ENCODE measurements at regions not wholly inside any gene's neighbourhood (a gene's known extent, or its start where the extent isn't known, plus 50 kb on each side); places are given as distances from the start of the nearest gene placed in this dataset.

DNA sequence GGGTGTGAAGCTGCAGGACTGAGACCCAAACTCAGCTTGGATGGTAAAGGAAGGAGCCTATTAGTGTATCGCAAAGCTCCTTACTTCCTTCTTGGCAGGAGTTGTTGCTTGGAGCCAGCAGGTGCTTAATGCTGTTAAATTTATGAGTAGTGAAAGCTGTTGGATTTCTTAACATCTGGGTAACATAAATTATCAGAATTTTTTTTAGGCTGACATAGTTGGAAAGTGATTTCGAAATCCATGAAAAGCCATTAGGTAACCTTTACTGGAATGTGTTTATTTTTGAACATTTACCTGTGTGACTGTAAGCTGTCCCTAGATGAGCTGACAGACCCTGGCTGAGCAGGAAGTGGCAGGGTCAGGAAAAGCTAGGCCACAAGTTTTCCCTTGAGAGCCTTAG lies 470.4 kb upstream of the SLC35B3 start:
- peaks cover 5% of the 10 kb centered on the region; the same call in 1 of the 2 replicates for H3K9me3 Mint-ChIP-seq
- no peak overlapping the region for H3K4me3 Mint-ChIP-seq
- H3K36me3 Mint-ChIP-seq (ENCODE audit: low read depth): no peaks in the 10 kb centered on the region
- no peak overlapping the region for H3K27ac Mint-ChIP-seq
- DNase-seq: no peak
- H3K4me1 Mint-ChIP-seq (ENCODE audit: low read depth): no peaks in the 10 kb centered on the region
- TF ChIP-seq, protein P1, sequence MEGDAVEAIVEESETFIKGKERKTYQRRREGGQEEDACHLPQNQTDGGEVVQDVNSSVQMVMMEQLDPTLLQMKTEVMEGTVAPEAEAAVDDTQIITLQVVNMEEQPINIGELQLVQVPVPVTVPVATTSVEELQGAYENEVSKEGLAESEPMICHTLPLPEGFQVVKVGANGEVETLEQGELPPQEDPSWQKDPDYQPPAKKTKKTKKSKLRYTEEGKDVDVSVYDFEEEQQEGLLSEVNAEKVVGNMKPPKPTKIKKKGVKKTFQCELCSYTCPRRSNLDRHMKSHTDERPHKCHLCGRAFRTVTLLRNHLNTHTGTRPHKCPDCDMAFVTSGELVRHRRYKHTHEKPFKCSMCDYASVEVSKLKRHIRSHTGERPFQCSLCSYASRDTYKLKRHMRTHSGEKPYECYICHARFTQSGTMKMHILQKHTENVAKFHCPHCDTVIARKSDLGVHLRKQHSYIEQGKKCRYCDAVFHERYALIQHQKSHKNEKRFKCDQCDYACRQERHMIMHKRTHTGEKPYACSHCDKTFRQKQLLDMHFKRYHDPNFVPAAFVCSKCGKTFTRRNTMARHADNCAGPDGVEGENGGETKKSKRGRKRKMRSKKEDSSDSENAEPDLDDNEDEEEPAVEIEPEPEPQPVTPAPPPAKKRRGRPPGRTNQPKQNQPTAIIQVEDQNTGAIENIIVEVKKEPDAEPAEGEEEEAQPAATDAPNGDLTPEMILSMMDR (IDR thresholded peaks at IDR 0.05): no peak
- peaks cover 2% of the 10 kb centered on the region for H3K27me3 Mint-ChIP-seq (ENCODE audit: insufficient read depth)

DNA sequence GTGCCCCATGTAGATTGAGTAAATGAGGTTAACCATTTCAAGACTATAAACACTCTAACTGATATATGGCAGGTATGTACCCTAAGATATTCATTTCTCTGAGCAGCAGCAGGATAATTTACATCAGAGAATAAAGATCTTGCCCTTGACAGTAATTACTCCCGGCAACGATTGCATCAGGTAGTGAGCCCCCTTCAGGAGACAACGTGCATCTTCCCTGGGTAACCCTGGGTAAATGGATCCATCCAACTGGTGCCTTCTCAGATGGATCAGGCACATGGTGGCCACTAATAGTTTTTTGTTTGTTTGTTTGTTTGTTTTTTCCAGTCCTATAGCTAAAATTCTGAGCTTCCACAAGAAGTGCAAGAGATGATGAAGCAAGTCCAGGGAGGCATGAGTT lies 469.4 kb upstream of the SLC35B3 start:
- H3K9me3 Mint-ChIP-seq: peaks cover 5% of the 10 kb centered on the region; the same call in 1 of the 2 replicates
- H3K27me3 Mint-ChIP-seq (ENCODE audit: insufficient read depth): peaks cover 2% of the 10 kb centered on the region
- TF ChIP-seq, protein P1 (IDR thresholded peaks at IDR 0.05): peak; percentile 10; the same call in 1 of the 2 replicates
- no peaks in the 10 kb centered on the region for H3K36me3 Mint-ChIP-seq (ENCODE audit: low read depth)
- no peak for DNase-seq
- no peak overlapping the region for H3K4me3 Mint-ChIP-seq
- no peak overlapping the region for H3K27ac Mint-ChIP-seq
- H3K4me1 Mint-ChIP-seq (ENCODE audit: low read depth): no peaks in the 10 kb centered on the region

DNA sequence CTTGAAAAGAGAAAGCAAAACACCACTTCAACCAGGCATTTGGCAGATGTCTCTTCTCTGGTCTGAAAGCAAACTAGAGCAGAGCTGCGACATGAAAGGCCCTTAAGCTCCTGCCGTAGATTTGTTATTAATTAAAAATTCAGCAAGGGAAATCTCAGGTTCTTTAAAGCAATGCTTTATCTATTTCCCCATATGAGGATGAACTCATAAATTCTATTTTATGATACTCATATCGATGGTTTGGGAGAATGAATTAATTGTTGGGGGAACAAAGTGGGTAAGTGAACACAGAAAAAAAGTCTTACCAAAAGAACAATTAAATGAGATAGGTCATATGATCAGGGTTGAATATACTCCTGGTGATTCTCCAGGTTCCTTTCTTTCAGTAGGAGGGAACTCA lies 464.7 kb upstream of the SLC35B3 start:
- Mint-ChIP-seq H3K27ac (no peak overlapping the region), H3K9me3 (no peaks in the 10 kb centered on the region; the same call in 1 of the 2 replicates), H3K27me3 (ENCODE audit: insufficient read depth) (no peaks in the 10 kb centered on the region), H3K4me3 (no peak overlapping the region), H3K4me1 (ENCODE audit: low read depth) (no peaks in the 10 kb centered on the region), H3K36me3 (ENCODE audit: low read depth) (no peaks in the 10 kb centered on the region)
- no peak for DNase-seq
- TF ChIP-seq, protein P1 (IDR thresholded peaks at IDR 0.05): no peak

DNA sequence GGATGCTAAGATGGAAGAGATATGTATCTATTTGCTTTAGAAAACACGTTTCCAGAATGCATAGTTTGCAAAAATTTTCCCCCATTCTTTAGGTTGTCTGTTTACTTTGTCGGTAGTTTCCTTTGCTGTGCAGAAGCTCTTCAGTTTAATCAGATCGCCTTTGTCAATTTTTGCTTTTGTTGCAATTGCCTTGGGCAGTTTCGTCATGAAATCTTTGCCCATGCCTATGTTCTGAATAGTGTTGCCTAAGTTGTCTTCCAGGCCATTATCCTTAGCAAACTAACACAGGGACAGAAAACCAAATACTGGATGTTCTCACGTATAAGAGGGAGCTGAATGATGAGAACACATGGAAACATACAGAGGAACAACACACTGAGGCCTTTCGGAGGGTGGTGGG lies 454.2 kb upstream of the SLC35B3 start:
- TF ChIP-seq, protein P1 (IDR thresholded peaks at IDR 0.05): no peak
- no peak overlapping the region for H3K27ac Mint-ChIP-seq

DNA sequence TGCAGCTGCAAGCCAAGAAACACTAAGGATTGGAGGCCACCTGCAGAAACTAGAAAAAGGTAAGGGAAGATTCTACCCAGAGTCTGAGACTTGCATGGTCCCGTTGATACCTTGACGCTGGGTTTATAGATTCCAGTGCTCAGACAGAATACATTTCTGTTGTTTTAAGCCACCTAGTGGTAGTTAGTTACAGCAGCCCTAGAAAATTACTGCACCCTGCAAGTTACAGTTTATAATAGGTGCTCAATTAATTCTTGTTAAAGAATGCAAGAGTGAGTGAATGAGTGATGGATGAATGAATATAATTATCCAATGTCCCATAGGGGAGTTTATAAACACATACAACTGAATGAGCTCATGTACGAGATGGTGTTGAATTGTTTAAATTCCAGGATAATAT lies 453.1 kb upstream of the SLC35B3 start:
- H3K27me3 Mint-ChIP-seq (ENCODE audit: insufficient read depth): no peaks in the 10 kb centered on the region; the same call in 1 of the 2 replicates
- no peak overlapping the region for H3K27ac Mint-ChIP-seq
- no peaks in the 10 kb centered on the region for H3K36me3 Mint-ChIP-seq (ENCODE audit: low read depth)
- no peak overlapping the region for H3K4me3 Mint-ChIP-seq
- H3K9me3 Mint-ChIP-seq: peaks cover 17% of the 10 kb centered on the region; the same call in 1 of the 2 replicates
- H3K4me1 Mint-ChIP-seq (ENCODE audit: low read depth): no peaks in the 10 kb centered on the region
- no peak for DNase-seq
- TF ChIP-seq, protein P1 (IDR thresholded peaks at IDR 0.05): peak; percentile 59

More for the DNA sequence above, 454.2 kb upstream of the SLC35B3 start:
- H3K36me3 Mint-ChIP-seq (ENCODE audit: low read depth): no peaks in the 10 kb centered on the region
- peaks cover 10% of the 10 kb centered on the region; the same call in 1 of the 2 replicates for H3K9me3 Mint-ChIP-seq
- H3K4me3 Mint-ChIP-seq: no peak overlapping the region
- H3K27me3 Mint-ChIP-seq (ENCODE audit: insufficient read depth): no peaks in the 10 kb centered on the region; the same call in 1 of the 2 replicates
- no peaks in the 10 kb centered on the region for H3K4me1 Mint-ChIP-seq (ENCODE audit: low read depth)
- DNase-seq: no peak

DNA sequence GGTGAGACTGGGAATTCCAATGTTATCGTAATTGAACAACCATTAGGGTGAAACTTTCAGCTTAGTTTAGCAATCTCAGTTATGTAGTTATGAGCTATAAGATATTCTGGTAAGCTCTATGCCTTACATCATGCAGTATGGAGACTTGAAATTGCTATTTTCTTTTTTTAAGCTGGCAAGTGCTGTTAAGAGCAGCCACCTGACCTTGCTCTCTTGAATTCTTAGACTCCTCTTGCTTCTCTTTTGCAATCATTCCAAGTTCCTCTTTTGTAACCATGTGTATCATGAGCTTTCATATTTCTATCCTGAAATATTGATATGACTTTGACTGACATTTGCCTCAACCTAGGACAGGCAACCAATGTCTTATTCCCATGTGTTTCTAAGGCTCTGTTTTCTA lies 446.3 kb upstream of the SLC35B3 start:
- H3K27me3 Mint-ChIP-seq (ENCODE audit: insufficient read depth): no peaks in the 10 kb centered on the region; the same call in 1 of the 2 replicates
- no peaks in the 10 kb centered on the region for H3K4me1 Mint-ChIP-seq (ENCODE audit: low read depth)
- no peak overlapping the region for H3K27ac Mint-ChIP-seq
- no peak for DNase-seq
- H3K36me3 Mint-ChIP-seq (ENCODE audit: low read depth): no peaks in the 10 kb centered on the region
- peaks cover 34% of the 10 kb centered on the region for H3K9me3 Mint-ChIP-seq
- TF ChIP-seq, protein P1 (IDR thresholded peaks at IDR 0.05): no peak
- H3K4me3 Mint-ChIP-seq: no peak overlapping the region

Data from HFFc6 (cell line).